Hippocampal formation (tissue), 2 donors: ENCODE measurements at regions not wholly inside any gene's neighbourhood (a gene's known extent, or its start where the extent isn't known, plus 50 kb on each side); places are given as distances from the start of the nearest gene placed in this dataset.

ENCODE experiments used
- DNase-seq, 2 donors: peaks; one replicate each; lab custom pipeline; 2025; lab: John Stamatoyannopoulos, UW

DNA sequence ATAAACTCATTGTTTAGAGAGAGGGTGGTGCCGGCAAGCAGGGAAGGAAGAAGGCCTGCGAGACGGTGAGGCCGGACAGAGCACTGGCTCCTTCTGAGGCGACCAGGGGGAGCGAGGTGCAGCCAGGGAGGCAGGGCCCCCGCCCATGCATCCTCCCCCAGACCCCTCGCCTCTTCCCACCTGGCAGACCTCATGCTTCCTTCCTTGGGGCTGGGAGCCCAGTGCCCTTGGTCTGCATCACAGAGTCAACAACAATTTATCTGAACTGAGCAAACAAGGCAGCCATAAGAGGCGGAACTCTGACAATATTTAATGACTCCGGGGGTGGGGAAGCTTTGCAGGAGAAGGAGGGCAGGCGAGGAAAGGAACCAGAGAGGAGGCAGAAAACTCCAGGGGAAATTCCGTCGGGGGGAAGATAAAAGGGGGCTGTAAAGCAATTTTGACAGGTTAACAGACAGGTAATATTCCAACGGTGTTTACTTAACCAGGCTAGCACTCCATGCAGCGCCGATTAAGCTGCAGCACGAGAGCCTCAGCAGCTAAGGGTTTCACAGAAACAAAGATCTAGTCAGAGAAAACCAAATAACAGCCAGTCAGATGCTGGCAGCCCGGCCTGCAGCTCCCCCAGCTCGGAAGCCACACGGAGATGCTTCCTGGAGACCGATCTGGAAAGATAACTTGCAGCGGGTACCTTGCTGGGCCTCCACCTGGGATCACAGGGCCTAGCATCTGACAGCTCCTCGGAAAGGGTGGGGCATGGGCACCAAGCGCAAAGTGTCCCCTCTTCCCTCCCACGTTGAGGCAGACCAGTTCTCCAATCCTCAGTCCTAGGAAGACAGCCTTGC, 398.2 kb downstream of the SOX9 start:
- no peak for DNase-seq

DNA sequence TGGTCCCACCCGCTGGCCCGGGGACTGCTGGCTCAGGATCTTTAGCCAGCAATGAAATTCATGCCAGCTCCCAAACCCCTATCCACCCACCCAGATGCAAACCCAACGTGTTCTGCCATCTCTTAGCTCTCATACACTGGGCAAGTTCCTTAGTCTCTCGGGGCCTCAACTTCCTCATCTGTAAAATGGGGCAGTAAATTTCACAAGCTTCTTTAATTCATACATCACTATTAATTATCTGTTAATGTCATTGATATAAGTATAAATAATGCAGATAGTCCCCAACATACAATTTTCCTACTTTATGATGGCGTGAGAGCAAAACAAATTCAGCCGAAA, 398.7 kb downstream of the SOX9 start:
- no peak for DNase-seq

DNA sequence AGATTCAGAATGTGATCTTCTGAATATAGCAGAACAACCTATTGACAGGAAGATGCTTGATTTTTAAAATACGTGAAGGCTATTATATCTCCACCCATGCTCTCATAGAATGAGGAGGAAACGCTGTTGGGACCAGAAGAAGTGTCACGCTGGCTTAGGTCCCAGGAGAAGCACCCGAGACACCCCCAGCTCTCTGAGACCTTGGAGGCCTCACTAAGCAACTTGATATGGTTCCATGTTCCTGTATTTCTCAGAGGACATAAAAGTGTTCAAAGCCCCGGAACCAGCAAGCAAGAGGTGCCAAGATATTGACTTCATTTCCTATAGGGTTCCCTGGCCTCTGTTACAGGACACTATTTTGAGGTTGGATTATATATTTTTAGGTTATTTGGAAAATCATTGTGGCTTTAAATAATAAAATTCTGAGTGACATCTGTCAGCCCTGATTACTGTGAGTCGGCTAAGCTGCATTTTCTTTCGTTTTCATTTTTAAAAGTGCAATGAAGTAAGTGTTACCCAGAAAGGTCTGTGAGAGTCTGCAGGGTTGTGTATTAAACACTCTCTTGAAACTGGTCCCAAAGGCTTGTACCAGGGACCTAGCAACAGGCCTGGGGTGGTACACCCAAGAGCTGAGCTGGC, 400.0 kb downstream of the SOX9 start:
- DNase-seq = no peak

DNA sequence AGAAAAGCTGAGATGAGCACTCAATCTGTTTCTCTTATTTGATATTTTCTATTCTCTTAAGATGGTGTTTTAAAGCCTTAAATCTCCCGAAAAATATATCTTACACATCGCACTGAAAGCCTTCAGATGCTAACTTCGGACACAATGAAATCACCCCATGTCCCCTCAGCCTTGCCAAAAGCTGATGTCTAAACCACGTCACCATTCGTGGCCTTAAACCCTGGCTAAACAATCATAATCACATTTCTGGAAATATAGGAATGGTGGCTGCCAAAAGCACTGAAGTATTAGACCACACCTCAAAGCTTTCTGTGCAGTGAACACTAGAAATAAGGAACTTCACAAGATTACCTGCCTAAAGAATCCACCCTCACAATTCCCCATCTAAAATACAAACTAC, 402.7 kb downstream of the SOX9 start:
- DNase-seq = no peak

DNA sequence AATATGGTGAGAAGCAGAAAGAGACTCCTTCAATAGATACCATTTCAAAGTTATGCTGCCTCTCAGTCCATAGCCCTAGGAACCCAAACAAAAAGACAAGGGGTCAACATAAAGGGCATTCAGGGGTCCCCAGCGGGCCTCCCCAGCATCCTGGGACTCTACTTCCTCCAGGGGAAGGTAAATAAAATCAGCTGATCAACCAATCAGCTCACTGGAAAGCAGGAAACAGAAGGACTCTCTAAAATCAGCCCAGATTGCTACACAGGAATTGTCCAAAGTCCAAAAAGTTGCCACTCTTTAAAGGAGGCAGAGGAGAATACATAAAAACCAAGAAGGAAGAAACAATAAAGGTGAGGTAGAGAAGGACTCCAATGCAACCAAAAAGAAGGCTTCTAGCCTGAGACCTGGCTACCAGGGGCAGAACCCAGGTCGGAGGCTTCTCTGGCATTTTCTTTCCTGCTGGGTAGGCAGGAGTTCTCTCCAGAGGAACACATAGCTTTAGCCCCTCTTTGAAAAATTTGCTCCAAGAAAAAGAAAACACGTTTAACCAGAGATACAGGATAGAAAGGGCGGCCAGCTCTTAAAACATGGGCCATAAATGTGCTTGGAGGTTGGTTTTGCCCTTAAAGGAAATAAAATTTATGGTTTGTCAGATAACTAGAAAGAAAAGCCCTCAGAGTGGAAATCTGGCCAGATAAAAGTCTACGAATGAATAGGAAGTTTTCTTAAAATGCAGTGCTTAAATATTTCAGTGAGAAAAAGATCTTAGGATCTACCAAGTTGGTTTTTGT, 404.6 kb downstream of the SOX9 start:
- DNase-seq = no peak

DNA sequence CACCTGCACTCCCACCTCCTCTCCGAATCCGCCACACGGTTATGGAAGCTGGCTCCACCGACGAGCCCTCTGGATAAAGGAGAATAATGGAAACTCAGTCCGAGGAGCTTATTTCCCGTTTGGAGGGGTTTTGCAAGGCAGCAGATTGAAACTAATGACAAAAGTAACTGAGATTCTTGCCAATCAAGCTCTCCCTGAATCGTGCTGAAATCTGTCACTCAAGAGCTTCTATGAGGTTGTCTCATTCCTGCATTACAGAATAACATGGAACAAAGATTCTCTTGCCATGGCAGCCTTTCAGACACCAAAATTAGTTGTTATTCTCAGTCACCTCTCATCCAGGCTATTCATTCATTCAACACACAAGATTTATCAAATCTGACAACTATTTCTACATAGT, 405.9 kb downstream of the SOX9 start:
- no peak for DNase-seq

DNA sequence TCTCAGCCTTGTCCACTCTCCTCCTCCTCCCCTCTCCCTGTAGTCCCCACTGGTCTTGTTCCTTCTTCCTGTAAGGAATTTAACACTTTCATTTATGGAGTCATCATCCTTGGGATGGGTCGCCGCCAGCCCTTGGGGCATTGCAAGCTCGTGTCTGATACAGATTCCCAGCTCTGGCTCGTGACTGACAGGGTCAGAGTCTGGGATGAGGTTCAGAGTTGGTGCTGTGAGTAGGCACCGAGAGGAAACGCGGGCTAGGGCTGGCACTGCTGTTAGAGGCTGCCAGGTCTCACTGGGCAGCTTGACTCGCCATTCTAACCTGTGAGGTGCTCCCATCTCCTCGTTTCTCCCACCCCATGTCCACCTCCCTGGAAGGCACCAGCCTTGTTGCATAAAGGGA, 407.0 kb downstream of the SOX9 start:
- DNase-seq = no peak

DNA sequence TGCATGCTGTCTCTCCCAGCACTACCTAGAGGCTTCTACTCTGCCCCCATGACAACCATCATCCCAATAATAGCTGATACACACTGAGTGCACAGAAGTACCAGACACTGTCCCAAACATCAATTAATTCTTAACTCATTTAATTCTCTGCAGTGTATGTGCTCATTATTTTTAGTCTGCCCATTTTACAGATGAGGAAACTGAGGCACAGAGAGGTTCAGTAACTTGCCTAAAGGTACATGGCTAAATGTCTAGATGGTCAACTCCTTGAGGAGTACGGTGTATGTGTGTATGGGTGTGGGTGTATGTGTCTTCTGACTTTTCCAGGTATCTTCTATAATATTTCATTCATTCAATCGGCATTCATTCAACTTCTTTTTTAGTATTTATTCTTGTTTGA, 407.9 kb downstream of the SOX9 start:
- no peak for DNase-seq

DNA sequence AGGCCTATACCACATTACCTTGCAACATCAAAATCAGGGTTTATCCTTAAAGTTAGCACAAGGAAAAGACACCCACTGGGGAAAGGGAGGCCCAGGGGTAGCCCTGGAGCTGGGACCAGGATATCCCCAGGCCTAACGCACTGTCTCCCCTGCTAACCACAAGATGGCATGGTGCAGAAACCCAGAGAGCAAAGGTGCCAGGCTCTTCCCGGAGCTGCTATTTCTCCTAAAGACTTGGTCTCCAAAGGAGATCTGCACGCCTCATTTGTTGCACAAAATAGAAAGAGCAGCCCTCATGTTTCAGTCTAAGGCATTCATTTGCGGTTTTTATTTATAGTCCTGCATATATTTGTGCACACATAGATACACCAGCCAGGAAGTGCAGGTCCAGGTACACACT, 408.6 kb downstream of the SOX9 start:
- DNase-seq = peak in 1 of 2 donors; percentile 17

DNA sequence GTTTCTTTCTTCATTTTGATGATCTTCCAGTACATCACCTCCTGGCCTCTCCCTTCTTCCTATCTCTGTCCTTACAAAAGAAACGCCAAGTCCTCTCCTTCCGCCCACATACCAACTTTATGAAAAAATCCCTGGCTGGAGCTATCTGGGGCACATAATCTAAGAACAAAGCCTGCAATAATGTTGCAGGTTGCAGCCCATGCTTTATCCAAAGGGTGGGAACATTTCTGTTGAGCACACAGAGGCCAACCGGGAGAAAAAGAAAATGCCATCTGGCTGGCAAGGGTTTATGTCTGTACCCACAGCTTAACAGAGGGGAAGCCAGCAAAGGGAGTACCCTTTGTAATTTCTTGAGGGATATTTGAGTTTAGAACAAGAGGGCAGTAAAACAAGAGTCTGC, 409.6 kb downstream of the SOX9 start:
- DNase-seq = no peak

DNA sequence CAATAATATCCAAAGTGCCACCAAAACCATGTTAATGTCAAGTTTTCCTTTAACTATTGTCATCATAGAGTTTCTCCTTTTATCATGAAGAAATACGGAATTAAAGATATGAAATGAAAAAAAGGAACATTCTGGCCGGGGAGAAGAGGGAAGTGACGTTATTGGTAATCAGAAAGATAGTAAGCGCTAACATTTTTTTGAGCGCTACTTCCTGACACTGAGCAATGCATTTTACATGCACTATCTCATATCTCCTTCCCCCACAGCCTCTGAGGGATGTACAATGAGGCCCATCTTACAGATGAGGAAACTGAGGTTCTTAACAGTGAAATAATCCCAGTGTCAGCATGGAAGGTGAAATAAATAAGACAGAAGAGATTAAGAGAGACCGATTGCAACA, 410.9 kb downstream of the SOX9 start:
- no peak for DNase-seq

DNA sequence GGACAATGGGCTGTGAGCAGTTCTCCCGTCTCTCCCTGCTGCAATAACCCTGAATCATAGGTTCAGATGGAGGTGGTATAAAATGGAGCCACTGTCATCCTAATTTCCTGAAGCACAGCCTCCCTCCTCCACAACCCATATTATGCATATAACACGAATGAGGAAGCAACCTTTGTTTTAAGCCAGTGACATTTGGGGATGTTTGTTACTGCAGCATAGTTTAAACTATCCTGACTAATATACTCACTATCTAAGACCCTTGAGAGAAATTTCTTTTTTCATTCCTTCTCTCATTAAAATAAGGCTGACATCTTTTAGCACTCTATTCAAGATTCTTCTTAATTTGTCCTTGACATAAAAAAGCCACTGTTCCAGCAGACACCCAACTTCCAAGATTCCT, 413.4 kb downstream of the SOX9 start:
- no peak for DNase-seq

DNA sequence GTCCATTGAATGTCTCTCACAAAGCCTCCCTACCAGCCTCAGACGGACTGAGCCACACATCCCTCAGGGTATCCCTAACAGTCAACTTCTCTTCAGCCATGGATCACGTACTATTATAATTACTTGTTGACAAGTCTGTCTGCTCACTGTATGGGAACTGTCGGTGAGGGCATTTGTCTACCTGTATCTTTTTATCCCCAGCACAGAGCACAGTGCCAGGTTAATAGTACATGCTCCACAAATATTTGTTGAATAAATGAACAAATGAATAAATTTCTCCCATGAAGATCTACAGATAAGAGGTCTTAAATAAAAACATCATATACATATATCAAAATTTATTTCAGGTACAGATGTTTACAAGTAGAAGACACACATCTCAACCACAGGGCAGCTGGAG, 414.0 kb downstream of the SOX9 start:
- DNase-seq = no peak

DNA sequence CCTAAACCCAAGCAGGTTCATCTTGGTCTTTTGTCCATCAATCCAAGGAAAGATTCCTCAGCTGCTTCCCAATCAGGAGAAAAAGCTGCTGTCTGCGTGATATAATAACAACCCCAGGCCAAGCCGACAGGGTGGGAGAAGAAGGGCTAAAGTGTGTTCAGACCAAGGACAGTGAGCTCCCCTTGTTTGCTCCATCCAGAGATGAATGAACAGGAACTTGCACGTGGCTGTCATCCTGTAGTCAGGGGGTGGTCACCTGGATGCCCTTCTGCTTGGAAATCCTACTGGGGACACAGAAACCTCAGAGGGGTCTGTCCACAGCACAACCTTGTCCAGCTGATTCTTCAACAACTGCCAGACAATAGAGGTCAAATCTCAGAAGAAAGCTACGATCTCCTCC, 414.5 kb downstream of the SOX9 start:
- DNase-seq = no peak

DNA sequence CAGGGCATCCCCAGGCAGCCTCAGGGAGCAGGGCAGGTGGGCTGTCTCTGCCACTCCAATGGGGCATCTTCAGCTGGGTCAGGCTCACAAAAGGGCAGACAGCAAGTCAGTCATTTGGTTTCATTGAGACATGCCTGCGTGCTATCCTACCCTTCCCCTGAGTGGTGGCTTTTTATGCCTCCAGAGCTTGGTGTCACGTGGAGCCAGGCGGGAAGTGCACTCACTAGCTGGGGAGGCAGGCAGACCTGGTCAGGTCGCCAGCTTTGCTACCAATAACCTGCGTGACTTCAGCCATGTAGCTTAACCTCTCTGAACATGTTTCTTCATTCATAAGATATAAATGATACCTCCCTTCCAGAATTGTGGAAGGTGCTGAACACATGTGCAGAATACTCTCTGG, 415.0 kb downstream of the SOX9 start:
- DNase-seq = no peak

DNA sequence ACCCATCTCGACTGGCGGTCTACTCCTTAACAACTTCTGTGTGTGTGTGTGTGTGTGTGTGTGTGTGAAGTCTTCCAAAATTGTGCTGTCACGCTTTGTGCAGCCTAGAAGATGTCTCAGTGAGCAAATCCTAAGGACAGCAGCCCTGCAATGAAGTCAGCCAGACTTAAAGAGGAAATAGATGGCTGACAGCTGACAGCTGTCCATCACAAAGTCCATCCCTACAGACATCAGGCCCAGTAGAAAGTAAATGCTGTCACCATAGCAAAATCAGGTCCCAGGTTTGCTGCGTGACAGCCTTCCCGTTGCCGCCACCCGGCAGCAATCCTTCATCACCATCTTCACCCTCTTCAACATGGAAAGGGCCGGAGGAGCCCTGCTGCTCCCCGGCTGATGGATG, 416.0 kb downstream of the SOX9 start:
- DNase-seq = no peak

DNA sequence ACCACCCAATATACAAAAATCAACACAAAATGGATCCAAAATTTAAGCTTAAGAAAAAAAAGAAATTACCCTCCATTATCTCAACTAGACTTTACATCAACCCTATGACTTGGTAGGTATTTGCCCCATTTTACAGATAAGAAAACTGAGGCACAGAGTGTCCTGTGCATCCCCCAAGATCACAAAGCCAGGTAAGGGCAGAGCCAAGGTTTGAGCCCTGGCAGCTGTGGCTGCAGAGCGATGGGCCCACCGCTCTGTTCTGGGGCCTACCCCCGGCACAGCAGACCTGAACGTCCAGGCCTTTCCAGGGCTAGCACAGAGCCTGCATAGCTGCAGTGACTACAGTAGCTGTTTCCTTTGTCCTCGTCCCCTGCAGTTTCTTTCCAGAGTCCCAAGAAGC, 417.6 kb downstream of the SOX9 start:
- no peak for DNase-seq

DNA sequence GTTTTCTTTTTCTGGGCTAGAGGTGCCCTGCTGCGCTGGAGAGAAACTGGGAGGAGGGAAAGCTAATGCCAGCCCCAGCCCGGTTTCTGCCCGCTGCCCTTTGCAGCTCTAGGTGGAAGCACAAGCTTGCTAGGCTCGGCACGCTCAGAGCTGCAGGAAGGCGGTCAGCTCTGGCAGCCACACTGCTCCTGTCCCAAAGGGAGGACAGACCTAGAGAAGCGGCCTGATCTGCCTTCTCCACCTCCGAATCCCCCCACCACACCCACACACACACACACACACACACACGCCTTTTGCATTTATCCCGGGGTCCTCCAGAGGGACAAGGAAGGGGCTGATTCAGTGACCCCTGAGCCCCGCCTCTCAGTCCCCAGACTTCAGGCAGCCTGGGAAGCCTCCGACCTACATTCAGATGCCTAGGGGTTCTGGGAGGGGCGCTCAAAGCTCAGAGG, 418.1 kb downstream of the SOX9 start:
- DNase-seq = peak; percentile 21 to 34

DNA sequence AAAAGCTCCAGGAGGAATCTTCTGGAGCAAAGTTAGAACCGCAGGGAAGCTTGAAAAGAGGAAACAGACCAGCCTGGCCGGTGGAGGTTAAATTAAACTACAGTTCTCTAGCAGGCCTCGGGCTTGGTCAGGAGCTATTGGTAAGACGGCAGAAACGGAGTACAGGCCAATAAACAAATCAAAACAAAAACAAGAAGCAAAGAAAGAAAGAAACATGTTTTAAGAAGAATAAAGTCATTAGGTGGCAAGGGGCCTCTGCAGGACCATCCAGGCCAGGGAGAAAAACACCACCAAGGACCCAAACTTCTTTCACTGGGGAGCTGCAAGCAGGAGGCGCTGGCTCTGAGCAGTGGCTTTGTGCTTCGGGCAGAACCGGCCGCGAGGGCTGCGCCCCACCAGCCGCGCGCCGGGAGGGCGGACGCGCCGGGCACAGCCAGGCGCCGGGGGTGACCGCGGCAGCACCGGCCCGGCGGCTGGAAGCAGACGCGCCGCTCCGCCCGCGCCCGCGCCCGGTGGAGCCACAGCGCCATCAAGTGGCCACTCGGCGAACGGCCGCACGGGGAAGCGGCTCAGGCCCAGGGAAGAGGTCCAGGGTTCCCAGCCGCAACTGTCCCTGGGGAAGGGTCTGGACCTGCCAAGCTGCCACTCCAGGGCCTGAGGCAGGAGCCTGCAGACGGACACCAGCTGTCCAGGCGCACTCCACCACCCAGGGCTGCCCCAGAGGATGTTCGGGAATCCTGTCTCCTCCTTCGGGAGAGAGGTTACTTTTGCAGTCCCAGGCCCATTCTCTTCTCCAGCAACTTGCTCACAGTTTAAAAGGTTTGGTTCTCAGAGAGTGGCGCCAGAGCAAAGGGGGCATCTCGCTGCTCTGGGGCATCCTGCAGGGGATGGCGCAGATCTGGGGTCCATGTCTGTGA, 419.4 kb downstream of the SOX9 start:
- DNase-seq = peak; percentile 77 to 81

DNA sequence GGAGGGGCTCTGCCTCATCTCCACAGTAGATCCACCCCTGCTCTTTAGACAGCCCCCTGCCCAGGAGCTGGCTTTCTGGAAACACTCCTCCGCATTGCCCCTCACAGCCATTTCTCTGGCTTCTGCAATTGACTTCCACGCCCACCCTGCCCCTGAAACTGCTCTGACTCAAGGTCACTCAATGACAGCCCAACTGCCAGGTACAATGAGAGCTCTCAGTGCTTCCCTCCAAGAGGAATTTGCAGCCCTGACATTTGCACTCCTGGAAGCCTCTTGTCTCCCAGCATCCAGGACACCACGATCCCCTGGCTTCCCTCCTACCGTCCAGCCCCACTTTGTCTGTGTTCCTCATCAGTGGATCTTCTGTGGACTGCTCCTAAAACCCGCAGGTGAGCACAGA, 421.5 kb downstream of the SOX9 start:
- DNase-seq = no peak

DNA sequence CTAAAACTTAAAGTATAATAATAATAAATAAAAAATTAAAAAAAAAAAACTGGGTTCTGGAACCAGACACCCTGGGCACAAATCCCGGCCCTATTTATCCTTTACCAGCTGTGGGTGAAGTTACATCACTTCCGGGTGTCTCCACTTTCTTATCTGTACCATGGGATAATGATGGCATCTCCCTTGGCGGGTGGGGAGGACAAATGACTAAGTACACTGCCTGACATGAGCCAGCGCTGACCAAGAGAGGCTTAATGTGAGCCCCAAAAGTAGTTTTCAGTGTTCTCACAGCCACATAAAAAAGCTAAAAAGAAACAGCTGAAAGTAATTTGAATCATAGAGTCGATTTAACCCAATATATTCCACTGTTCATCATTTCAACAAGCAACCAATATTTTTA, 424.9 kb downstream of the SOX9 start:
- DNase-seq = no peak
